OCI-LY3 (cell line): ENCODE measurements at regions not wholly inside any gene's neighbourhood (a gene's known extent, or its start where the extent isn't known, plus 50 kb on each side); places are given as distances from the start of the nearest gene placed in this dataset.

Experiments used
- H2AFZ ChIP-seq: fragments of 200-600, 300-600 bp; shearing (Covaris generic); 2 replicates; pipeline ENCODE4 v1.6.0; 2014; ENCODE audit warnings: antibody characterized with exemption, low read depth, low read length
- H3K27ac ChIP-seq: fragments of 200-600, 300-600 bp; sonication (generic); 2 replicates; pipeline ENCODE4 v1.5.1; 2014; ENCODE audit warnings: mild to moderate bottlenecking, low read length, moderate library complexity, mixed read lengths
- H3K27me3 ChIP-seq: fragments of 200-600, 300-600 bp; sonication (generic); 2 replicates; pipeline ENCODE4 v1.6.1; 2014; ENCODE audit warnings: low read depth, low read length, mixed read lengths
- H3K36me3 ChIP-seq: fragments of 200-600, 300-600 bp; sonication (generic); replicated peaks from 2 replicates; pipeline ENCODE3; 2014; ENCODE audit warnings: low read depth, low read length, mixed read lengths
- H3K4me1 ChIP-seq: fragments of 300-600, 200-600 bp; sonication (generic); 2 replicates; pipeline ENCODE4 v1.6.1; 2014; ENCODE audit warnings: low read length, mixed read lengths
- H3K4me2 ChIP-seq: fragments of 200-600, 300-600 bp; sonication (generic); 2 replicates; pipeline ENCODE4 v1.6.1; 2014; ENCODE audit warnings: low read length, mixed read lengths
- H3K4me3 ChIP-seq: fragments of 300-600, 200-600 bp; sonication (generic); 2 replicates; pipeline ENCODE4 v1.5.1; 2014; ENCODE audit warnings: antibody characterized with exemption, mild to moderate bottlenecking, low read length, moderate library complexity
- H3K79me2 ChIP-seq: fragments of 300-600, 200-600 bp; shearing (Covaris generic); 2 replicates; pipeline ENCODE4 v1.6.1; 2014; ENCODE audit warnings: mild to moderate bottlenecking, low read length, mixed read lengths
- H3K9ac ChIP-seq: fragments of 300-600, 200-600 bp; shearing (Covaris generic); 2 replicates; pipeline ENCODE4 v1.6.0; 2014; ENCODE audit warnings: mild to moderate bottlenecking, low read length, moderate library complexity
- H3K9me3 ChIP-seq: fragments of 200-600, 300-600 bp; shearing (Covaris generic); 2 replicates; pipeline ENCODE4 v1.6.1; 2014; ENCODE audit warnings: low read length, mixed read lengths; ENCODE audit not compliant: insufficient read depth
- H4K20me1 ChIP-seq: fragments of 200-600, 300-600 bp; sonication (generic); 2 replicates; pipeline ENCODE4 v1.6.1; 2016; ENCODE audit warnings: low read length, mixed read lengths; ENCODE audit not compliant: insufficient read depth
- EZH2phosphoT487 ChIP-seq: fragments of 200-600 bp; shearing (Covaris generic); IDR thresholded peaks from 2 replicates; pipeline ENCODE4 v1.6.1; 2018; ENCODE audit warnings: antibody characterized with exemption, mixed run types, low read depth
- TF ChIP-seq, protein P1 (sequence below): fragments of 200-600, 300-600 bp; sonication (generic); IDR thresholded peaks from 2 replicates; pipeline ENCODE4 v1.5.1; 2014; ENCODE audit warnings: antibody characterized with exemption, low read length, low read depth

DNA sequence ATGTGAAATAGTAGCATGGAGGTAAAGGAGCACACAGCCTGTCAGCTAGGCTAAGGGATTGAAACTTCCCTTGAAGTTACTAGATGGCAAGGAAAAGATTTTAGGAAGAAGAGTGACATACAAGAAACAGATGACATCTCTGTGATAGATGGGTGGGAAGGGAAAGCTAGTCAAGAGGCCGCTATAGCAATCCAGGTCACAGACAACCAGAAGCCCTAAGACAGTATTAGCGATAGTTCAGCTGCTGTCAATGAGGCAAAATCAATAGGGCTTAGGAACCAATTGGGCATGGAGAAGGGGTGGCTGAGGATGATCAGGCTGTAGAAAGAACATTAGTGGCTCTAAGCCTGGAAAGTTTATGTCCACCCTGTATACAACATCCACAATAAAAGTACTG is 111.1 kb downstream of the GLUL start:
- H3K27ac ChIP-seq: no peak overlapping the region
- no peaks in the 10 kb centered on the region for H3K9me3 ChIP-seq
- no peaks in the 10 kb centered on the region for H4K20me1 ChIP-seq
- no peaks in the 10 kb centered on the region for H3K4me1 ChIP-seq
- H3K4me3 ChIP-seq: no peak overlapping the region
- TF ChIP-seq EZH2phosphoT487: no peak
- TF ChIP-seq, protein P1, sequence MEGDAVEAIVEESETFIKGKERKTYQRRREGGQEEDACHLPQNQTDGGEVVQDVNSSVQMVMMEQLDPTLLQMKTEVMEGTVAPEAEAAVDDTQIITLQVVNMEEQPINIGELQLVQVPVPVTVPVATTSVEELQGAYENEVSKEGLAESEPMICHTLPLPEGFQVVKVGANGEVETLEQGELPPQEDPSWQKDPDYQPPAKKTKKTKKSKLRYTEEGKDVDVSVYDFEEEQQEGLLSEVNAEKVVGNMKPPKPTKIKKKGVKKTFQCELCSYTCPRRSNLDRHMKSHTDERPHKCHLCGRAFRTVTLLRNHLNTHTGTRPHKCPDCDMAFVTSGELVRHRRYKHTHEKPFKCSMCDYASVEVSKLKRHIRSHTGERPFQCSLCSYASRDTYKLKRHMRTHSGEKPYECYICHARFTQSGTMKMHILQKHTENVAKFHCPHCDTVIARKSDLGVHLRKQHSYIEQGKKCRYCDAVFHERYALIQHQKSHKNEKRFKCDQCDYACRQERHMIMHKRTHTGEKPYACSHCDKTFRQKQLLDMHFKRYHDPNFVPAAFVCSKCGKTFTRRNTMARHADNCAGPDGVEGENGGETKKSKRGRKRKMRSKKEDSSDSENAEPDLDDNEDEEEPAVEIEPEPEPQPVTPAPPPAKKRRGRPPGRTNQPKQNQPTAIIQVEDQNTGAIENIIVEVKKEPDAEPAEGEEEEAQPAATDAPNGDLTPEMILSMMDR: no peak
- peaks cover 4% of the 10 kb centered on the region; the same call in 1 of the 2 replicates for H3K27me3 ChIP-seq
- no peak overlapping the region for H3K9ac ChIP-seq
- H2AFZ ChIP-seq: no peak overlapping the region
- H3K79me2 ChIP-seq: no peaks in the 10 kb centered on the region
- H3K36me3 ChIP-seq: no peaks in the 10 kb centered on the region
- no peak overlapping the region for H3K4me2 ChIP-seq

GRCh38 chr1:182279724-182280503 is 111.7 kb downstream of the GLUL start:
- H3K36me3 ChIP-seq: no peaks in the 10 kb centered on the region
- no peaks in the 10 kb centered on the region for H3K9me3 ChIP-seq
- TF ChIP-seq, protein P1: no peak
- no peak for TF ChIP-seq EZH2phosphoT487
- H2AFZ ChIP-seq: no peak overlapping the region
- H3K4me2 ChIP-seq: no peak overlapping the region
- H4K20me1 ChIP-seq: no peaks in the 10 kb centered on the region
- H3K4me1 ChIP-seq: no peaks in the 10 kb centered on the region
- no peak overlapping the region for H3K9ac ChIP-seq
- peaks cover 4% of the 10 kb centered on the region; the same call in 1 of the 2 replicates for H3K27me3 ChIP-seq
- no peak overlapping the region for H3K4me3 ChIP-seq
- H3K79me2 ChIP-seq: no peaks in the 10 kb centered on the region
- no peak overlapping the region for H3K27ac ChIP-seq

GRCh38 chr1:182279302-182279701 is 112.3 kb downstream of the GLUL start:
- H2AFZ ChIP-seq: no peak overlapping the region
- H3K36me3 ChIP-seq: no peaks in the 10 kb centered on the region
- H3K79me2 ChIP-seq: no peaks in the 10 kb centered on the region
- peaks cover 4% of the 10 kb centered on the region; the same call in 1 of the 2 replicates for H3K27me3 ChIP-seq
- no peak overlapping the region for H3K9ac ChIP-seq
- H4K20me1 ChIP-seq: no peaks in the 10 kb centered on the region
- no peaks in the 10 kb centered on the region for H3K9me3 ChIP-seq
- no peak overlapping the region for H3K4me3 ChIP-seq
- no peak overlapping the region for H3K4me2 ChIP-seq
- no peak for TF ChIP-seq EZH2phosphoT487
- TF ChIP-seq, protein P1: no peak
- H3K4me1 ChIP-seq: no peaks in the 10 kb centered on the region
- no peak overlapping the region for H3K27ac ChIP-seq

DNA sequence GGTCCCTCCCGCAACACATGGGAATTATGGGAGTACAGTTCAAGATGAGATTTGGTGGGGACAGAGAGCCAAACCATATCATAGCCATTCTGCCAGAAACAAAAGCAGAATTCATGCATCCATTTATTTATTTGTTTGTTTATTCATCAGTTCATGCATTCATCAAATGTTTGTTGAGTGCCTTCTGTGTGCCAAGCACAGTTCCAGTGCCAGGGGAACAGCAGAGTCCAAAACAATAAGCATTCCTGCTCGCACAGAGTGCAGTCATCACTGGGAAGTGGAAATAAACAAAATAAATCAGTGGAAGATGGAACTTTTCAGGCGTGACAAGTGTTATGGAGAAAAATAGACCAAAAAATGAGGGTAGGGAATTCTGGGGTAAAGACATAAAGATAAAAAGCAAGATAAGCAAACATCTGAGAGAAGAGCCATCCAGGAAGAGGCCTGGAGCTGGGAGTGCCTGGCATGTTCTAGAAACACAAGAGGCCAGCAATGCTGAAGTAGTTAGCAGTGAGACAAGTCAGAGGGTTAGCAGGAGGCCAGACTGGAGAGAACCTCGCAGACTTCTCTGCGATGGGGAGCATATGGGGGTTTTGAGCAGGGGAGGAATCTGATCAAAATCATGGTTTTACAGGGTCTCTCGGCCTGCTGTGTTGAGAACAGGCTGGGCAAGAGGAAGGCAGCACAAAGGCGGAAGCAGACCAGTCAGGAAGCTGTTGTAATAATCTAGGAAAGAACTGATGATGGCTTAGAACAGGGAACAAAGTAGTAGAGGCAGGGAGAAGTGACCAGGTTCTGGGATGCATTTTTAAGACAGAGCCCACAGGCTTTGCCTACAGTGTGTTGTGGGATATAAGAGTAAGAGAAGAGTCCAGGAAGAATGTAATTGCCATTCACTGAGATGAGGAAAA is 113.2 kb downstream of the GLUL start:
- no peak overlapping the region for H3K27ac ChIP-seq
- no peaks in the 10 kb centered on the region for H3K36me3 ChIP-seq
- TF ChIP-seq, protein P1: no peak
- no peak for TF ChIP-seq EZH2phosphoT487
- no peaks in the 10 kb centered on the region for H3K79me2 ChIP-seq
- H3K4me3 ChIP-seq: no peak overlapping the region
- H2AFZ ChIP-seq: no peak overlapping the region
- no peaks in the 10 kb centered on the region for H4K20me1 ChIP-seq
- no peak overlapping the region for H3K9ac ChIP-seq
- H3K4me1 ChIP-seq: no peaks in the 10 kb centered on the region
- H3K27me3 ChIP-seq: peaks cover 9% of the 10 kb centered on the region; the same call in 1 of the 2 replicates
- no peaks in the 10 kb centered on the region for H3K9me3 ChIP-seq
- no peak overlapping the region for H3K4me2 ChIP-seq
